ENCODE measurements at regions not wholly inside any gene's neighbourhood (a gene's known extent, or its start where the extent isn't known, plus 50 kb on each side); places are given as distances from the start of the nearest gene placed in this dataset.

- DNase-seq (ENCODE audit: low read depth), result no peak
- no peak for TF ChIP-seq CTCF (IDR thresholded peaks at IDR 0.05; ENCODE audit: low read length, missing control alignments)
Observed at GRCh38 chr1:229137271-229137670, 133.6 kb upstream of the RAB4A start.

GRCh38 chr1:229138058-229138457, 132.9 kb upstream of the RAB4A start:
- no peak overlapping the region for H3K4me3 ChIP-seq (replicated peaks; ENCODE audit: low read depth, low read length)
- DNase-seq (ENCODE audit: low read depth), result no peak
- no peak for TF ChIP-seq CTCF (IDR thresholded peaks at IDR 0.05; ENCODE audit: low read length, missing control alignments)

More at GRCh38 chr1:229137271-229137670, 133.6 kb upstream of the RAB4A start:
- H3K4me3 ChIP-seq (replicated peaks; ENCODE audit: low read depth, low read length), result no peak overlapping the region

- DNase-seq (ENCODE audit: low read depth), result no peak
- H3K4me3 ChIP-seq (replicated peaks; ENCODE audit: low read depth, low read length), result no peak overlapping the region
- no peak for TF ChIP-seq CTCF (IDR thresholded peaks at IDR 0.05; ENCODE audit: low read length, missing control alignments)
Observed at GRCh38 chr1:229139331-229140118, 131.4 kb upstream of the RAB4A start.

- DNase-seq (ENCODE audit: low read depth), result no peak
- no peak for TF ChIP-seq CTCF (IDR thresholded peaks at IDR 0.05; ENCODE audit: low read length, missing control alignments)
- H3K4me3 ChIP-seq (replicated peaks; ENCODE audit: low read depth, low read length), result no peak overlapping the region
Observed at GRCh38 chr1:229140119-229140396, 130.9 kb upstream of the RAB4A start.

- H3K4me3 ChIP-seq (replicated peaks; ENCODE audit: low read depth, low read length), result no peak overlapping the region
- TF ChIP-seq CTCF (IDR thresholded peaks at IDR 0.05; ENCODE audit: low read length, missing control alignments), result no peak
- no peak for DNase-seq (ENCODE audit: low read depth)
Observed at GRCh38 chr1:229141271-229141670, 129.6 kb upstream of the RAB4A start.

- DNase-seq (ENCODE audit: low read depth), result no peak
- TF ChIP-seq CTCF (IDR thresholded peaks at IDR 0.05; ENCODE audit: low read length, missing control alignments), result no peak
- H3K4me3 ChIP-seq (replicated peaks; ENCODE audit: low read depth, low read length), result no peak overlapping the region
Observed at GRCh38 chr1:229141689-229142377, 129.1 kb upstream of the RAB4A start.
